HG02623 (cell line): ENCODE measurements at regions not wholly inside any gene's neighbourhood (a gene's known extent, or its start where the extent isn't known, plus 50 kb on each side); places are given as distances from the start of the nearest gene placed in this dataset.

Source experiments
- ATAC-seq: cut with Tn5 transposase; IDR thresholded peaks from one replicate; pipeline ENCODE4 v1.9.1; 2021; ENCODE audit warnings: moderate library complexity; ENCODE audit not compliant: unreplicated experiment

- no peak for ATAC-seq
Measured at GRCh38 chr5:85168474-85168873, 783.8 kb upstream of the EDIL3 start.

GRCh38 chr5:85170183-85170582 is 785.5 kb upstream of the EDIL3 start:
- ATAC-seq: no peak

GRCh38 chr5:85173469-85173868 is 788.8 kb upstream of the EDIL3 start:
- no peak for ATAC-seq

- ATAC-seq: no peak
Measured at GRCh38 chr5:85182344-85182743, 797.7 kb upstream of the EDIL3 start.

- no peak for ATAC-seq
Measured at GRCh38 chr5:85204289-85204688, 819.6 kb upstream of the EDIL3 start.

GRCh38 chr5:85205430-85205829 is 820.8 kb upstream of the EDIL3 start:
- ATAC-seq: no peak

- ATAC-seq: no peak
Measured at GRCh38 chr5:85225388-85225787, 840.7 kb upstream of the EDIL3 start.

GRCh38 chr5:85249204-85249603 is 864.5 kb upstream of the EDIL3 start:
- no peak for ATAC-seq

GRCh38 chr5:85263125-85263524 is 878.4 kb upstream of the EDIL3 start:
- no peak for ATAC-seq

- no peak for ATAC-seq
Measured at GRCh38 chr5:85266692-85267091, 882.0 kb upstream of the EDIL3 start.

- no peak for ATAC-seq
Measured at GRCh38 chr5:85268194-85268593, 883.5 kb upstream of the EDIL3 start.

- ATAC-seq: peak; percentile 92
Measured at GRCh38 chr5:85278193-85278592, 893.5 kb upstream of the EDIL3 start.

- ATAC-seq: no peak
Measured at GRCh38 chr5:85288914-85289313, 904.2 kb upstream of the EDIL3 start.

GRCh38 chr5:85293145-85293785 is 908.6 kb upstream of the EDIL3 start:
- no peak for ATAC-seq

GRCh38 chr5:85304524-85304923 is 919.8 kb upstream of the EDIL3 start:
- no peak for ATAC-seq

GRCh38 chr5:85305766-85306165 is 921.1 kb upstream of the EDIL3 start:
- ATAC-seq: no peak

GRCh38 chr5:85311536-85311935 is 926.9 kb upstream of the EDIL3 start:
- no peak for ATAC-seq

- no peak for ATAC-seq
Measured at GRCh38 chr5:85320495-85320894, 935.8 kb upstream of the EDIL3 start.

- no peak for ATAC-seq
Measured at GRCh38 chr5:85333276-85333675, 948.6 kb upstream of the EDIL3 start.

GRCh38 chr5:85337435-85337834 is 952.8 kb upstream of the EDIL3 start:
- ATAC-seq: no peak

- no peak for ATAC-seq
Measured at GRCh38 chr5:85340790-85341189, 956.1 kb upstream of the EDIL3 start.

GRCh38 chr5:85345818-85346217 is 961.1 kb upstream of the EDIL3 start:
- ATAC-seq: no peak

- ATAC-seq: no peak
Measured at GRCh38 chr5:85357309-85357708, 972.6 kb upstream of the EDIL3 start.
